ENCODE measurements at regions not wholly inside any gene's neighbourhood (a gene's known extent, or its start where the extent isn't known, plus 50 kb on each side); places are given as distances from the start of the nearest gene placed in this dataset.

GRCh38 chr1:234725177-234726132 is 115.5 kb upstream of the IRF2BP2 start:
- peak; percentile 68 for DNase-seq

DNA sequence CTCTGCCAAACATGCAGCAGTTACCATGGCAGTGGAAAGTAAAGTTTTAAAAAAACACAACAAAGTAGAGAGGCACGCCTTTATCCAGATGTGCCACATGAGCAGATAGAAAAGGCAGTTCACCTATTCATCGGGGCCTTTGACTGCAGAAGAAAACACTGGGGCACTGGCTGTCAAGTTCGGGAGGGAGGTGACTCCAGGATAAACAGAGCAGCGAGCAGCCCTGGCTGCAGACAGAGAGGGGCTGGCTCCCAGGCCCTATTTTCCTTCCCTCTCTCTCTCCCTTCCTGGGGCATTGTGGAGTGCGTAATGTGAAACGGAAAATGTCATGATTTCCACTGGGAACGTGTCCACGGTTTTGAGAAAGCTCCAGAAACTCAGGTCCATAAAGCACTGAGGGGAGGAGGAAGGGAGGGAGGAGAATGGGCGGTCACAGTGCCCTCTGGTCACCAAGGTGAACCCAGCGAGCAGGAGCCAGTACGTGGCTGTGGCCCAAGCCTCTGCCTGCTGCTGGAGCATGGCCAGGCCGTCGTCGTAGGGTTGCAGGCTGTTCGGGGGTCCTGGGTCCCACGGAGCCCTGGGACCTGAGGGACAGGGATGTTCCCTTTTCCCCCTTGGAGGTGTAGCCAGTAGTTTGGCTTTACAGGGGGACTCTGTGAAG is 114.7 kb upstream of the IRF2BP2 start:
- DNase-seq = peak; percentile 65

DNA sequence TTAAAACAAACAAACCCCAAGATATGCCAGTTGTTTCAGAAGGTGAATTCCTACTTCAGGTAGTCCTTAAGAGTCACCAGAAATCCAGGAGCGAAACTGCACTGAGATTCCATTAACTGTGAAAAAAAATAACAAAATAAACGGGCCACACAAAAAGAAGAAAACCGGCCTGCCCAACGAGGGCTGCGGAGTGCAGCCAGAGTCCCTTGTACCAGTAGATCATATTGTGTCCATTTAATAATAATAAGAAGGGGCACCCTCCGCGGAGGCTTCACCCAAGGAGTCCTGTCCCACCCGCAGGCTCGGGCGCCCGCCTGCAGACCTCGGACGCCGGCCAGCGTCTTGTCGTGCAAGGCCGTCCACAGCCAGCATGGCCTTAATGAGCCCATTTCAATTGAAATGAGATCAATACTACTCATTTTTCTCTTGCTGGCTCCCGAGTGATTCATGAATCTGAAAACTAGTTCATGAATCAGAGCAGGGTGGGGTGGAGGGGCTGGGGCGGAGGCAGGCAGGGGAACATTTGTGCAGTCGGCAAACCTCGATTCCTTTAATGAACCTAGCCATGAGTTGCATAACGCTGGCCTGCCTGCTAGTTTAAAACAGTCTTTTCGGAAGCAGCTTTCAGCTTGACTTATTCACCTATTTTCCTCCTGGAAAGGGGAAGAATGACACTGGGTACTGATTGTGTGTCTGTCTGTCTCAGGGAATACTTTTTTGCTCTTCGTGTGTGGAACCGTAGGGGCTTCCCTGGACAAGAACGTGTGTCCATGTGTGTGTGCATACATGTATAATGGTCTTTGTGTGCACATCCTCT is 113.1 kb upstream of the IRF2BP2 start:
- peak; percentile 62 for DNase-seq

GRCh38 chr1:234722270-234722704 is 112.3 kb upstream of the IRF2BP2 start:
- no peak for DNase-seq

DNA sequence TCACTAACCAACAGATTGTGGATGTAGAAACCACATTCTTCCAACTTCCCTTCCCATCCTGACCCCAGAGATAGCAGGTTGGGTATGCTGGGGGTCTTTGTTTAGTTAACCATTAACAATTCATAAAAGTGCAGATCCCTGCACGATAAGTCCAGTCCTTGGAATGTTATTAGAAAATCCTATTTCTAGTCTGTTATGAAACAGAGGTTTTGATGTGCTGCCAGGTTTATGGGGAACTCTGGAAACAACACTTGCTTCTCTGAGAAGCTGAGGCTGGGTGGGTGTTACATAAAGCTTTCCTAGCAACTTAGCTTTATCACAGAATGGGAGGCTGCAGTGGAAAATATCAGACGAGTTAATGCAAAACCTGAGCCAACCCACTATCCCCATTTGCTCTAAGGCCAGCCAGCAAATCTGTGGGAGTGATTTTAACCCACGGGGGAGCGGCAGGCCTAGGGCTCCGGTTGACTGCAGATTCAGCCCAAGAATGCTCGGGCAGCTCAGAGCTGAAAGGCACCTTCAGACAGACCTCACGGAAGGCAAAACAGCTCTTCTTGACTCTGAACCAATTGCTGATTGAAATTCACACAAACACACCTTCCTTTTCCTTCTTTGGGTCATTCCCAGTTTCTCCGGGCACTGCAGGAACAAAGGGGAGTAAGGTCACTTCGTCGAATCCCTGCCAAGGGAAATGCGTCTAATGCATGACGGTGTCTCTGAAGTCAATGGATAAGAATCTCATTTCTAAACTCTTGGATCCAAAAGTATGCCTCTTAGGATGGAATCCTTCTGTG is 111.7 kb upstream of the IRF2BP2 start:
- no peak for DNase-seq

DNA sequence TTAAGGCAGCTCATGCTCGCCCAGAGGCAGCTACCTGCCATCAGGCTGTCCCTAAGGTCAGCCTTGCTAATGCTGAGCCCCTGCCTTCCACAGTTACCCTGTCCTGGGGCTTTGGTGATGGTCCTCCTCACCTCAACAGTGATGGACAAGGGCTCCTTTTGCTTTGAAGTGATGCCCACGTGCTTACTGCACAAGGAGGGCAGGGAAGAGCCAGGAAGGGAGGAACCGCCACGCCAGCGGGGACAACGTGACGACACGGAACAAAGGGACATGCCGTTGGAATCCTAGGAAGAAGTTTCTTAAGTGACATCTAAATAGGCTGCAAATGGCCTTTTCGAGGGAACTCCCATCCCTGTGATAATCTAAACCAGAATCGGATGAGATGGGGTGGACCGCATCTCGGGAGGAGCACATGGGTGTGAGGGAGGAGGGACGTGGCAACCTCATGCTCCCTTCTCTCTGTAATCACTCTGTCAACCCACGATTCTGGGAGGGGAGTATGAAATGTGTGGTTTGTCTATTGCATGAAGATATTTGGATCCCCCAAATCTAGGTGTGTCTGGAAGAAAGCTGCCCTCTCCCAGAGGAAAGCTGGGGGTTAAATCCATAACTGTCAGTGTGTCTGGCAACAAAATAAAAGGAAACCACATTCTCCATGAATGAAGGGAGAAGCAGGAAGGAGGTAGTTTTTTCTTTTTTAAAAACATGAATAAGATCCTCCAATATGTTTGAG is 110.9 kb upstream of the IRF2BP2 start:
- no peak for DNase-seq

GRCh38 chr1:234719454-234720251 is 109.7 kb upstream of the IRF2BP2 start:
- DNase-seq = no peak

- no peak for DNase-seq
Measured at GRCh38 chr1:234718496-234719453, 108.8 kb upstream of the IRF2BP2 start.

DNA sequence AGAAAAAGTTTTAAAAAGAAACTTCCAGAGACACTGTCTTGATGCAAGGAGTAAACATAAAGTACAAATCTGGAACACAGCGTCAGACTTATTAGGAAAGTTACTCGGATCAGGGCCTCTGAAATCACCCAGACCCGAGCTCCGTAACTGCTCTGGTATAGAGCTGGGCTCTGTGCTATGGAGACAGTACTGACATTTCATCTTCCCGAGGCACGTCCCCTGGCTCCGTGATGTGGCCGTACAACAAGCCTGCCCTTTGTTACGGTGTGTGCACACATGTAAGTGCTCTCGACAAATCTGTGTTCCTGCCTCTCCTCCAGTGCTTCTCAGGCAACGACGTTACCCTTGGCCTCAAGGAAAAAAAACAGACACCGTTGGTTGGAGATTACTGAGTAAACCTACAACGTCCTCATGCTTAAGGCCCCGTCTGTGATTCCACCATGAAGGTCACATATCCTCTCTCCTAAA is 107.0 kb upstream of the IRF2BP2 start:
- no peak for DNase-seq

- DNase-seq = no peak
Measured at GRCh38 chr1:234715252-234716014, 105.5 kb upstream of the IRF2BP2 start.

DNA sequence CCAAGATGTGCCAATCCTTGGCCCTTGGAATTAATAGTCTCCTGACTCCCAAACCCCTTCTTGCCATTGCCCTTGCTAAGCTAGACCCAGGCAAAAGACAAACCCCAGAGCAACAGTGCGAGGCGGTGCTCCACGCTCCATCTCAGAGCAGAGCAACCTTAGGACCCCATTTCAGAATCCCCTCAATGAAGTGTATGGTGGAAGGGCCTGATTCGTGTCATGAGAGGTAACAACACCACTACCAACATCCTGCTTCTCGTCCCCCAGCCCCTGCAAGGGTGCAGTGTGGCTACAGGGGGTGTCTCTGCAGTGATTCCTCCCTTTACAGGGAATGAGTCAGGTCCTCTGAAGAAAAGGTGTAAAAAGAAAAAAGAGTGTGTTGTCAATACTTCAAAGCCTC is 103.9 kb upstream of the IRF2BP2 start:
- DNase-seq = no peak

GRCh38 chr1:234713440-234713839 is 103.5 kb upstream of the IRF2BP2 start:
- DNase-seq = no peak

DNA sequence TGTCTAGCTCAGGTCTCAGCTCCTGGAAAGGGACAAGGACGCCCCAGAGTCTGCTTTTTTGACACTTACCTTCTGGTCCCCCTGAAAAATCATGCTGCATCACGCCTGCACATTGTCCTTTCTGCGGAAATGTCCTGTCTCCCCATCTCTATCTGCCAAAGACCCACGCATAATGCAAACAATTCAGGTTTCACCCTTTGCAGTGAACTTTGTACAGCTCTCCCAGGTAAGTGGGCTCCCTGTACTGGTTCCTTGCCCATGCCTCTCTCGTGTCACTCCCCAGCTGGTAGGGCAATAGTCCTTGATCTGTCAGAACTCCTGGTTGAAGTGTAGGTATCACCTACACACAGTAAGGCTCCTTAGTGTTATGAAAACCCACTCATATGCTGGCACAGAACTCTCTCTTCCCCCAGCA is 102.9 kb upstream of the IRF2BP2 start:
- DNase-seq = no peak

DNA sequence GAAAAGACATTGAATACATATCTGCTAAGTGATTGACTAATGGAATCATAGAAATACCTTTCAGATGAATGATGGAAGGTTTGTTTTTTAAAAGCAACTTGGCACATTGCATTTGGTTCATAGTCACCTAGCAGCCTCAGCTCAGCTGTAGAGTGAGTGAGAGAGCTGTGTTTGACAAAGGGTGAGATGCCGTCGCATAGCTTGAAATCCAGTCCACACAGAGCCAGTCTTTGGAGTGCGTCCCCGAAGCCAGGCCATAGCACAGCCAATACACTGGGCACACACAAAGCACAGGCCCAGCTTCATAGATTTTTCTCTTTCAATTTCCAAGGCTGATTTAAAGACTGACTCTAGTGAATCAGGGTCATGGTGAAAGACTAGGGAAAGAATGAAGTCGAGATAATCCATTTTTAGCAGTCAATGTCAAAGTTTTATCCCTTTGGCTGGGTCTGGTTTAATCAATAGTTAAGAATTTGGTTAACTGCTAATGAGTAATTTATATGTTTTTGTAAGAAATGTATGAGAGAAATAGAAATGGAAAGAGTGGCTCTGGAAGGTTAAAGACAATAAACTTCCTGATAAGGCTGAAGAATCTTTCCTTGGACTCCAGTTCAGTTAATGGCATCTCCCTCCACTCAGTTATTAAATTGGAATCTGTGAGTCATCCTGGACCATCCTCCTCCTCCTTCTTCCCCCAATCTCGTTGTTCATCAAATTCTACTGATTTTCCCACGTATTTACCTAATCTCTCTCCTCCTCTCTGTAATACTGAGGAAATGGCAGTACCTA is 101.2 kb upstream of the IRF2BP2 start:
- no peak for DNase-seq

DNA sequence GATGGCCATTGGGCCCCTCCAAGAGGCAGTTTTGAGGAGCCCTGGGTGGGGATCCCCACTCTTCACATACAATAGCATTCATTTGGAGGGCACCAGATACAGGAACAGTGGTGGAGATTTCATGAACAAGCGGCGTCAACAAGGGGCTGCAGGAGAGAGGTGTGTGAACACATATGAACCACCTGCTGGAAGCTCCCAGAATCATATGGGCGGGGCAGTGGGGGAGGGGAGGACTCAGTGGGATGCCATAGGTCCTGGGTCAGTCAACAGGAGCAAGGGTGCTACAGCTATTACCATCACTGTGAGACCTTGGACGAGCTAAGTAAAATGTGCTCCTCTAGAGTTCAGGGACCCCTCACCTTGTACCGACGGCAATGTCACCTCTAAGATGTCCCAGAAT is 100.4 kb upstream of the IRF2BP2 start:
- DNase-seq = no peak

- no peak for DNase-seq
Measured at GRCh38 chr1:234709473-234710228, 99.7 kb upstream of the IRF2BP2 start.

Measured in activated T-cell treated with anti-CD3 and anti-CD28 coated beads, Interleukin-2, amount 50 U/mL, for 1 hour (primary cell).